Vagina (tissue), 2 donors: ENCODE measurements at regions not wholly inside any gene's neighbourhood (a gene's known extent, or its start where the extent isn't known, plus 50 kb on each side); places are given as distances from the start of the nearest gene placed in this dataset.

Source experiments
- DNase-seq, 2 donors: peaks; one replicate each; pipeline ENCODE4 v3.0.0-alpha.2; 2017; ENCODE audit errors: extremely low spot score in 2 of 2
- H3K27ac ChIP-seq: fragments of 200-600 bp; sonication (generic); one replicate; pipeline ENCODE4 v1.5.1; 2019
- H3K27me3 ChIP-seq: fragments of 200-600 bp; sonication (generic); one replicate; pipeline ENCODE4 v1.5.1; 2019
- H3K36me3 ChIP-seq, 2 donors: fragments of 200-600 bp; sonication (generic); one replicate each; pipeline ENCODE4 v1.5.1; 2017 to 2019
- H3K4me1 ChIP-seq: fragments of 200-600 bp; sonication (generic); one replicate; pipeline ENCODE4 v1.5.1; 2019
- H3K4me3 ChIP-seq, 2 donors: fragments of 200-600 bp; sonication (generic); 1 replicate in 1 of 2; 2 replicates in 1 of 2; pipeline ENCODE4 v1.5.1; 2016 to 2019
- H3K9me3 ChIP-seq: fragments of 200-600 bp; sonication (generic); one replicate; pipeline ENCODE4 v1.5.1; 2019
- CTCF ChIP-seq, 3 experiments: fragments of 450-650 bp in 2 of 3; fragments of 200-600 bp in 1 of 3; sonication (generic) in 1 of 3; IDR thresholded peaks; one replicate each; pipeline ENCODE4 v1.5.1; 2017 to 2019; ENCODE audit warnings: antibody characterized with exemption in 3 of 3, mild to moderate bottlenecking in 2 of 3, moderate library complexity in 2 of 3
- POLR2A ChIP-seq, 2 donors: fragments of 450-650 bp; IDR thresholded peaks; one replicate each; pipeline ENCODE4 v1.6.1; 2017; ENCODE audit warnings: antibody characterized with exemption in 2 of 2, mild to moderate bottlenecking in 2 of 2, moderate library complexity in 2 of 2
- POLR2AphosphoS5 ChIP-seq, 2 donors: sonication (generic); formaldehyde crosslinking; IDR thresholded peaks; one replicate each; pipeline ENCODE4 v1.9.0; 2017; ENCODE audit warnings: antibody characterized with exemption in 2 of 2, mild to moderate bottlenecking in 2 of 2, low read depth in 1 of 2; ENCODE audit not compliant: insufficient read depth in 1 of 2
- intact Hi-C: fragments of 100-400 bp; cut with DNase I; formaldehyde crosslinking; loops from one replicate; pipeline ENCODE4 v1.15.1; 2023

GRCh38 chr15:45762726-45763125 lies 127.9 kb downstream of the SQOR start:
- Histone ChIP-seq H3K9me3 (no peaks in the 10 kb centered on the region), H3K27ac (no peak overlapping the region), H3K36me3 (no peaks in the 10 kb centered on the region), H3K27me3 (no peaks in the 10 kb centered on the region), H3K4me1 (no peaks in the 10 kb centered on the region), H3K4me3 (no peak overlapping the region)
- intact Hi-C loops, result no loop called here
- TF ChIP-seq POLR2AphosphoS5 (IDR thresholded peaks at IDR 0.05; ENCODE audit: insufficient read depth in 1 of 2, low read depth in 1 of 2) (no peak), POLR2A (IDR thresholded peaks at IDR 0.05) (no peak), CTCF (IDR thresholded peaks at IDR 0.05) (no peak)
- no peak for DNase-seq

- Histone ChIP-seq H3K27ac (no peak overlapping the region), H3K27me3 (no peaks in the 10 kb centered on the region), H3K36me3 (no peaks in the 10 kb centered on the region), H3K9me3 (no peaks in the 10 kb centered on the region), H3K4me3 (no peak overlapping the region), H3K4me1 (no peaks in the 10 kb centered on the region)
- no peak for DNase-seq
- TF ChIP-seq POLR2AphosphoS5 (IDR thresholded peaks at IDR 0.05; ENCODE audit: insufficient read depth in 1 of 2, low read depth in 1 of 2) (no peak), CTCF (IDR thresholded peaks at IDR 0.05) (no peak), POLR2A (IDR thresholded peaks at IDR 0.05) (no peak)
- intact Hi-C loops, result no loop called here
Observed at GRCh38 chr15:45763170-45763869, 128.5 kb downstream of the SQOR start.

- Histone ChIP-seq H3K27me3 (no peaks in the 10 kb centered on the region), H3K9me3 (no peaks in the 10 kb centered on the region), H3K4me1 (no peaks in the 10 kb centered on the region), H3K4me3 (no peak overlapping the region), H3K36me3 (no peaks in the 10 kb centered on the region), H3K27ac (no peak overlapping the region)
- DNase-seq, result no peak
- intact Hi-C loops, result no loop called here
- TF ChIP-seq POLR2AphosphoS5 (IDR thresholded peaks at IDR 0.05; ENCODE audit: insufficient read depth in 1 of 2, low read depth in 1 of 2) (no peak), POLR2A (IDR thresholded peaks at IDR 0.05) (no peak), CTCF (IDR thresholded peaks at IDR 0.05) (no peak)
Observed at GRCh38 chr15:45773149-45773548, 138.3 kb downstream of the SQOR start.

GRCh38 chr15:45776772-45777171 lies 141.9 kb downstream of the SQOR start:
- H3K4me3 ChIP-seq, result no peak overlapping the region
- H3K27ac ChIP-seq, result no peak overlapping the region
- intact Hi-C loops, result no loop called here
- H3K9me3 ChIP-seq, result no peaks in the 10 kb centered on the region
- no peak for TF ChIP-seq POLR2A (IDR thresholded peaks at IDR 0.05)
- no peak for TF ChIP-seq CTCF (IDR thresholded peaks at IDR 0.05)
- TF ChIP-seq POLR2AphosphoS5 (IDR thresholded peaks at IDR 0.05; ENCODE audit: insufficient read depth in 1 of 2, low read depth in 1 of 2), result no peak
- H3K4me1 ChIP-seq, result no peaks in the 10 kb centered on the region
- no peaks in the 10 kb centered on the region for H3K36me3 ChIP-seq
- no peaks in the 10 kb centered on the region for H3K27me3 ChIP-seq
- no peak for DNase-seq

GRCh38 chr15:45777781-45778180 lies 143.0 kb downstream of the SQOR start:
- TF ChIP-seq CTCF (IDR thresholded peaks at IDR 0.05), result no peak
- TF ChIP-seq POLR2AphosphoS5 (IDR thresholded peaks at IDR 0.05; ENCODE audit: insufficient read depth in 1 of 2, low read depth in 1 of 2), result no peak
- no peak for TF ChIP-seq POLR2A (IDR thresholded peaks at IDR 0.05)
- H3K4me1 ChIP-seq, result no peaks in the 10 kb centered on the region
- H3K9me3 ChIP-seq, result no peaks in the 10 kb centered on the region
- no peak overlapping the region for H3K27ac ChIP-seq
- intact Hi-C loops, result no loop called here
- no peak overlapping the region for H3K4me3 ChIP-seq
- no peaks in the 10 kb centered on the region for H3K36me3 ChIP-seq
- DNase-seq, result no peak
- H3K27me3 ChIP-seq, result no peaks in the 10 kb centered on the region
